MM.1S (cell line): ENCODE measurements at regions not wholly inside any gene's neighbourhood (a gene's known extent, or its start where the extent isn't known, plus 50 kb on each side); places are given as distances from the start of the nearest gene placed in this dataset.

Source experiments
- EZH2 ChIP-seq: fragments of 300-600 bp; sonication (generic); optimal IDR thresholded peaks from 2 replicates; pipeline ENCODE3; 2017; ENCODE audit warnings: low read depth, mild to moderate bottlenecking, antibody characterized with exemption, low read length, mixed read lengths
- EZH2phosphoT487 ChIP-seq: fragments of 300-600 bp; sonication (generic); IDR thresholded peaks from 2 replicates; pipeline ENCODE4 v1.6.1; 2018; ENCODE audit warnings: antibody characterized with exemption, low read length
- TF ChIP-seq, protein P1 (sequence below): fragments of 300-600 bp; sonication (generic); IDR thresholded peaks from 2 replicates; pipeline ENCODE4 v1.5.1; 2016; ENCODE audit warnings: antibody characterized with exemption, low read length, mixed read lengths

DNA sequence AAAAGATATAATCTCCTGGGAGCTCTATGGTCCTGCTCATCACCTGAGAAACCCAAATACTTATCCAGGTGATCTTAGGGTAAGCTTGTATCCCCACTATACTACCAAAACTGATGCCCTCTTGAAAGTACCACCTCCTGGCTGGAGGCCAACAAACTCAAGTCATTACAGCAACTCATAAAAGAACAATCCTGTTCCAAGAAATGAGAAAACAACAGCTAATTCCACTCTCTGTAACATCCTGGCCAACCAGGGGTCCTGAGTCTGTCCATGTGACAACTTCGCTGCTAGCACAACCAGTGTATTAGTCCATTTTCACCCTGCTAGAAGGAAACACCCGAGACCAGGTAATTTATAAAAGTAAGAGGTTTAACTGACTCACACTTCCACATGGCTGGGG lies 190.0 kb upstream of the BMP4 start:
- TF ChIP-seq, protein P1, sequence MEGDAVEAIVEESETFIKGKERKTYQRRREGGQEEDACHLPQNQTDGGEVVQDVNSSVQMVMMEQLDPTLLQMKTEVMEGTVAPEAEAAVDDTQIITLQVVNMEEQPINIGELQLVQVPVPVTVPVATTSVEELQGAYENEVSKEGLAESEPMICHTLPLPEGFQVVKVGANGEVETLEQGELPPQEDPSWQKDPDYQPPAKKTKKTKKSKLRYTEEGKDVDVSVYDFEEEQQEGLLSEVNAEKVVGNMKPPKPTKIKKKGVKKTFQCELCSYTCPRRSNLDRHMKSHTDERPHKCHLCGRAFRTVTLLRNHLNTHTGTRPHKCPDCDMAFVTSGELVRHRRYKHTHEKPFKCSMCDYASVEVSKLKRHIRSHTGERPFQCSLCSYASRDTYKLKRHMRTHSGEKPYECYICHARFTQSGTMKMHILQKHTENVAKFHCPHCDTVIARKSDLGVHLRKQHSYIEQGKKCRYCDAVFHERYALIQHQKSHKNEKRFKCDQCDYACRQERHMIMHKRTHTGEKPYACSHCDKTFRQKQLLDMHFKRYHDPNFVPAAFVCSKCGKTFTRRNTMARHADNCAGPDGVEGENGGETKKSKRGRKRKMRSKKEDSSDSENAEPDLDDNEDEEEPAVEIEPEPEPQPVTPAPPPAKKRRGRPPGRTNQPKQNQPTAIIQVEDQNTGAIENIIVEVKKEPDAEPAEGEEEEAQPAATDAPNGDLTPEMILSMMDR: no peak
- no peak for TF ChIP-seq EZH2
- no peak for TF ChIP-seq EZH2phosphoT487
